HUDEP-2 (cell line): ENCODE measurements at regions not wholly inside any gene's neighbourhood (a gene's known extent, or its start where the extent isn't known, plus 50 kb on each side); places are given as distances from the start of the nearest gene placed in this dataset.
"Not testable (repeated sequence)": the region's sequence is repeated elsewhere in the genome, so short reads cannot be mapped to it uniquely, and the experiment has no call there.

Source experiments
- DNase-seq, 76 experiments: peaks; one replicate each; lab custom pipeline; 2025; ENCODE audit not compliant: unreplicated experiment in 76 of 76; lab: John Stamatoyannopoulos, UW

DNA sequence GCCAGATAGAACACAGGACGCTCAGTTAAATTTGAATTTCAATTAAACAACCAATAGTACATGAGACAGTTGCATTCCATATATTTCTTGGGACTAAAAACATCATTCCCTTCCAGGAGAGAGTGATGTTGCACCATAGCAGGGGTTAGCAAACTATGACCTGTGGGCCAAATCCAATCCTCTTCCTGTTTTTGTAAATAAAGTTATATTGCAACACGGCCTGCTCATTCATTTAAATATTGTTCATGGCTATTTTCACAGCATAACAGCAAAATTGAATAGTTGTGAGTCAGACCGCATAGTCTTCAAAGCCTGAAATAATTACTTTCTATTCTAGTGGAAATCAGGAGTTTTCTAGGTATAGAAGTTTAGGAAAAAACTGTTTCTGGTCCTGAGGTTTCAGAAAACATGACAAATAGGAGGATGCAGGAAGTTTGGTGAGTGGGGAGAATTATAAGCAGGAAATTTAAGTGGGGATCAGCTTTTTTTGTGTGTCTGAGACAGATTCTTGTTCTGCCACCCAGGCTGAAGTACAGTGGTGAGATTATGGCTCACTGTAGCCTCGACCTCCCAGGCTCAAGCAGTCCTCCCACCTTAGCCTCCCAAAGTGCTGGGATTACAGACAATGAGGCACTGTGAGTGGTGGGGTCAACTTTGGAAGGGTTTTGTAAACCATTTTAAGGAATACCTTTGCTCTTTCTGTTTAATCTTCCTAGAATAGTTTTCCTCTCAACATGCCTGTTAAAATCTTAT is 131.5 kb downstream of the SOCS6 start:
- DNase-seq, result no peak

DNA sequence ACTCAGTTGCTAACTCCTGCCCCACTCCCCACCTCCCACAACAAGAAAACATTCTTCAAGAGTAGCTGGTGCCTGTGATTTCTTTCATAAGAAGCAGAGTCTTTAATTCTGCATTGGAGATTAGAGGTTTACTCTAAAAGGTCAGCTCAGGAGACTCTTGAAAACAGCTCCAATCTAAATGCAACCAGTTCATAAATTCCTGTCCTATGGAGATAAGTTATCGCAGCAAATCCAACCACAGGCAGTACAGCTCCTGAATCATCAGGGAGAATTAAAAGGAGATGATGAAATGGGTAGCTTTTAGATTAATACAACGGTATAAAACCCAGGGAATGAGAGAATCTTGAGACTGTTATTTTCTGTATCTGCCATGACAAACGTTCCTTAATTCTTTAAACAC is 130.7 kb downstream of the SOCS6 start:
- no peak for DNase-seq

- no peak for DNase-seq
These were observed 129.9 kb downstream of the SOCS6 start for GRCh38 chr18:70418546-70419311.

DNA sequence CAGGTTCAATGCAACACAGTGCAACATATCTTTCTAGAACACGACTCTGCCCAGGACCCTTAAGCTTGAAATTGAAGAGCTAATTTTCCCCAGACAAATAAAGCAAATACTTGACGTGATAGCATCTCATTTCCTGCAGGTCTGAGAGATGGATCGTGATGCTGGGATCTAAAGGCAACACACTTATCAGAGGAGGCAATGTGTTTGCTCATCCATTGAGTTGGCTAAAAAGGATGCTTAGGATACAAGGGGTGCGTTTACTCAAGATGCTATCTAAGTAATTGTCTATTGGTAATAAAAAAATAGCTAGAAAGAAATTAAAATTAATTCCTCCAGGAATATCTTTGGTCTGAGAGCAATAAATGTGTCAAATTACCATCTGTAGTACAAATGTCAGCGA is 129.0 kb downstream of the SOCS6 start:
- no peak for DNase-seq

DNA sequence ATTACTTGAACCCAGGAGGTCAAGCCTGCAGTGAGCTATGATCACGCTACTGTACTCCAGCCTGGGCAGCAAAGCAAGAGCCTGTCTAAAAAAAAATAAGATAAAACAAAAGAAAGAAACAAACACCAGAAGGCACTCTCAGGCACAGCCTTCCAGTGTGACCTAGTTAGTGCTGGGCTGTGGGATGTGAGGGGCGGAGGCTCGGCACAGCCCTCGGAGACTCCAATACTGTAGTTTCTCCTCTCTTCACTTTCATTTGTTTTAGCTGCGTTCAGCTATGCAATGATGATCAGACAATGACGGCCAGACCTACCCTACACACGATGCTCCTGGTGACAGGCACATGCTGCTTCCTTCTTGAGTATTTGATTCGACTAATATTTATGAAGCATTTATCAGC is 127.7 kb downstream of the SOCS6 start:
- no peak for DNase-seq

- no peak for DNase-seq
These were observed 127.1 kb downstream of the SOCS6 start for GRCh38 chr18:70415823-70416488.

- no peak for DNase-seq
These were observed 125.6 kb downstream of the SOCS6 start for GRCh38 chr18:70414315-70414900.

DNA sequence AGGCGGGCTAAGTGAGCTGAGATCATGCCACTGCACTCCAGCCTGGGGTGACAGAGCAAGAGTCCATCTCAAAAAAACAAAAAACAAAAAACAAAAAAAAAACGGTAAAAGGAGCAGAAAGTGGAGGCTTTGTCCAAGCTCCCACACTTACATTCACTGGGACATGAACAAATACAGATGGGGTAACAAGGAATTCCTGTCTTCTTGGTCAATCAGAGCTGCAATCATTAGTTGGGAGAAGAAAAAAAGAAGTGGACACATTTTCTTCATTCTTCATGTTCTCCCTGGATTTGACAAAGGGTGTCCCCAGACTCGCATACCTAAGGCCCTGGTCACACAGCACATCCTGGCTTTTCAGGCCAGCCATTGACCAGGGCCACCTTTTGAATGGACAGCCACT is 124.6 kb downstream of the SOCS6 start:
- no peak for DNase-seq

GRCh38 chr18:70411876-70412435 is 123.1 kb downstream of the SOCS6 start:
- peak in 1 of 76 experiments; percentile 7 for DNase-seq

DNA sequence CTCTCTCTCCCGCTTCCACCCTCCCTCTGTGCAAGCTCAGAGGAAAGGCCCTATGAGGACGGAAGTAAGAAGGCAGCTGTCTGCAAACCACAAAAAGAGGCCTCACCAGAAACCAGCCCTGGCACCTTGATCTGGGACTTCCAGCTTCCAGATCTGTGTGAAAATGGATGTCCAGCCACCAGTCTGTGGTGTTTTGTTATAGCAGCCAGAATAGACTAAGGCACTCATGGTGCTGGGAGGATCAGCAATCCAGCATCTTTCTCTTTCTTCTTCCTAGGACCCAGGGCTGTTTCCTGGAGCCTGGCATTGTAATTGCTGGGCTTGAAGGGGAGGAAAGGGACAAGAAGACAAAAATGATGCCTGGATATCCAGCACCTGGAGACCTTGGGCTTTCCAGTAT is 122.5 kb downstream of the SOCS6 start:
- no peak for DNase-seq

GRCh38 chr18:70405052-70405451 is 116.2 kb downstream of the SOCS6 start:
- DNase-seq, result no peak

GRCh38 chr18:70400476-70400875 is 111.6 kb downstream of the SOCS6 start:
- DNase-seq, result no peak

DNA sequence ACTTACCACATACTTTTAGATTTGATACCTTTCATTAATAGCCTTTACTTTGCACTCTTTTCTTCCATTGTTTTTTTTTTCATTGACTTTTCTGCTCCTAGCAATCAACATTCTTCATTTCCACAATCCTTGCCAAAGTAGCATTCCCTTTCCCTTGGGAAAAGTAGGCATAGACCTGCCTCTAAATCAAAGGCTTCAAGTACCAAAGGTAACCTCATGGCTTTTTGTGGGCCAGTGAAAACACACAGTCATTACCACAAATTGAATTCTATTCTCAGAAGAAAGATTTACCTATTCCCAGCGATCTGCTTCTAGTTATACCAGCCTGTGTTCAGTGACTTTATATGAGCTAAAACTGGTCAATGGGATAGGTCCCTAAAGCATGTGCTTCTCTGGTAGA is 109.2 kb downstream of the SOCS6 start:
- DNase-seq, result no peak

- DNase-seq, result no peak
These were observed 108.5 kb downstream of the SOCS6 start for GRCh38 chr18:70397259-70397925.

DNA sequence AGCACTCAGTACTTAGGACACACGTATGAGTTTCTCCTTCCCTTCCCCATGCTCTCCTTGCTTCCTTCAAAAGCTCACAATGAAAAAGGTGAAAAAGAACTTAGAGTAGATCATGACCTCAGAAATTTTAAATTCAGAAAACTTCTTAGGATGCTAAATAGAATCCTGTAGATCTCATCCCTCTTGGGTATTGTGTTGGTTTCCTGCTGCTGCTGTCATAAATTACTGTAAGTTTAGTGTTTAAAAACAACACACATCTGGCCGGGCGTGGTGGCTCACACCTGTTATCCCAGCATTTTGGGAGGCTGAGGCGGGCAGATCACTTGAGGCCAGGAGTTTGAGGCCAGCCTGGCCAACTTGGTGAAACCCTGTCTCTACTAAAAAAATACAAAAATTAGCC is 106.9 kb downstream of the SOCS6 start:
- not testable (repeated sequence) for DNase-seq

DNA sequence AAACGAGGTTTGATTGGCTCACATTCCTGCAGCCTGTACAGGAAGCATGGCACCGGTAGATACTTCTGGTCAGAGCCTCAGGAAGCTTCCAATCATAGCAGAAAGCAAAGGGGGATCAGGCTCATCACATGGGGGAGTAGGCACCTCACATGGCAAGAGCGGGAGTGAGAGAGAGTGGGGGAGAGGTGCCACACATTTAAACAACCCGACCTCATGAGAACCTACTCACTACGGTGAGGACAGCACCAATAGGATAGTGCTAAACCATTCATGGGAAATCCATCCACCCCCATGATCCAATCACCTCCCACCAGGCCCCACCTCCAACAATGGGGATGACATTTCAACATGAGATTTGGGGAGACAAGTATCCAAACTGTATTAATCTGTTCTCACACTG is 105.8 kb downstream of the SOCS6 start:
- no peak for DNase-seq

DNA sequence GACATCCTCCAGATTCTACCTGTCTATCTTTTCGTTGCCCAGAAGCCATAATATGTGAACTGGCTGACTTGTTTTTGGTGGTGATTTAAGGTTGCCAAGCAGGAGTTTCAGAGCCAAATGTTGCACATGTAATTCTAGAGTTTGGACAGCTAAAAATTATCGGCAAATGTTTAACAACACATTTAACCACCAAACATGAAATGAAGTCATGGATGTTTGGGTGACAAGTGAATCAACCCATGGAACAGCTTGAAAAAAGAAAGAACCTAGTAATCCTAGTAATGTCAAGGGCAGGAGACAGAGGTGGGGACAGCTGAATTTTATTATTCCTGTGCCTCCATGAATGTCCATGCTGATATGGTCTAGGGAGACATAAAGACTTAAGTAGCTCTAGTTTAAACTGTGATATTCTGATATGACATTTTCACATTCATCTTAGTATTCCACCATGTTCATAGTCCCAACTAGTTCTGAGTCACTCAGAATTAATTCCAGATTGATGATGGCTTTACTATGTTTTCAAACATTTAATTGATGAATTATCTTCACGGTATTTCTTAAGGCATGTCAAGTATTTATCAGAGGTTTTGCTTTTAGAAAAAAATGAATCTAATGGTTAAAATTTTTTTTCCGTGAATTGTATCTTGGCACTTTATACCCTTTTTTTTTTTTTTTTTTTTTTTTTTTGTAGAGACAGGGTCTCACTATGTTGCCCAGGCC is 101.7 kb downstream of the SOCS6 start:
- DNase-seq, result no peak

GRCh38 chr18:70389036-70389435 is 100.2 kb downstream of the SOCS6 start:
- not testable (repeated sequence) for DNase-seq

DNA sequence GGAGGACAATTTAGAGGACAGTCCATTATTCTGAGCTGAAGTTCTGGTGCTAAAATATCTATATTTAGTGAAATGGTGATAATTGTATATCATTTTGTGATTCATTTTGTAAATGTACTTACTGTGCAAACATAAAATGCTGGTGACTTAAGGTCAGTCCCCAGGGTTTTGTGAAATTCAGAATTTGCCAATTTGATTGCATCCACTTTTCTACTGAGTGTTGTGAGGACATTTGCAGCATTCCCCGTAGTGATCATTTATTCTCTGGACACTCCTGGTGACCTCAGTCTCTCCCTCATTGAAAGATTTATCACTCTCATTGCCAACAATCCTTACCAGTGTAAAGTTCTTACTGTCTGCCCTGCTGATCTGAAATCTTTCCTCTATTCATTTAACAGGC is 98.2 kb downstream of the SOCS6 start:
- DNase-seq, result no peak

- no peak for DNase-seq
These were observed 97.7 kb downstream of the SOCS6 start for GRCh38 chr18:70386582-70386981.
